ENCODE measurements at regions not wholly inside any gene's neighbourhood (a gene's known extent, or its start where the extent isn't known, plus 50 kb on each side); places are given as distances from the start of the nearest gene placed in this dataset.

- no peak for TF ChIP-seq CTCF (IDR thresholded peaks at IDR 0.05; ENCODE audit: low read depth, low read length)
- H3K4me3 ChIP-seq (ENCODE audit: low read depth, low read length) = no peak overlapping the region
These were observed 169.5 kb downstream of the HS3ST3B1 start for GRCh38 chr17:14470417-14470816.

GRCh38 chr17:14469971-14470370 is 169.1 kb downstream of the HS3ST3B1 start:
- no peak for TF ChIP-seq CTCF (IDR thresholded peaks at IDR 0.05; ENCODE audit: low read depth, low read length)
- no peak overlapping the region for H3K4me3 ChIP-seq (ENCODE audit: low read depth, low read length)

GRCh38 chr17:14468858-14469257 is 168.0 kb downstream of the HS3ST3B1 start:
- H3K4me3 ChIP-seq (ENCODE audit: low read depth, low read length) = no peak overlapping the region
- TF ChIP-seq CTCF (IDR thresholded peaks at IDR 0.05; ENCODE audit: low read depth, low read length) = no peak

GRCh38 chr17:14461227-14461548 is 160.3 kb downstream of the HS3ST3B1 start:
- H3K4me3 ChIP-seq (ENCODE audit: low read depth, low read length) = no peak overlapping the region
- no peak for TF ChIP-seq CTCF (IDR thresholded peaks at IDR 0.05; ENCODE audit: low read depth, low read length)

- no peak for TF ChIP-seq CTCF (IDR thresholded peaks at IDR 0.05; ENCODE audit: low read depth, low read length)
- H3K4me3 ChIP-seq (ENCODE audit: low read depth, low read length) = no peak overlapping the region
These were observed 159.8 kb downstream of the HS3ST3B1 start for GRCh38 chr17:14460516-14461226.

- TF ChIP-seq CTCF (IDR thresholded peaks at IDR 0.05; ENCODE audit: low read depth, low read length) = no peak
- no peak overlapping the region for H3K4me3 ChIP-seq (ENCODE audit: low read depth, low read length)
These were observed 159.1 kb downstream of the HS3ST3B1 start for GRCh38 chr17:14459955-14460354.

- TF ChIP-seq CTCF (IDR thresholded peaks at IDR 0.05; ENCODE audit: low read depth, low read length) = no peak
- H3K4me3 ChIP-seq (ENCODE audit: low read depth, low read length) = no peak overlapping the region
These were observed 157.8 kb downstream of the HS3ST3B1 start for GRCh38 chr17:14458724-14459123.
